ENCODE measurements at regions not wholly inside any gene's neighbourhood (a gene's known extent, or its start where the extent isn't known, plus 50 kb on each side); places are given as distances from the start of the nearest gene placed in this dataset.
A peak's percentile ranks its signal among the peaks of the same experiment; 100 is the strongest.
"Not testable (repeated sequence)": the region's sequence is repeated elsewhere in the genome, so short reads cannot be mapped to it uniquely, and the experiment has no call there.

DNA sequence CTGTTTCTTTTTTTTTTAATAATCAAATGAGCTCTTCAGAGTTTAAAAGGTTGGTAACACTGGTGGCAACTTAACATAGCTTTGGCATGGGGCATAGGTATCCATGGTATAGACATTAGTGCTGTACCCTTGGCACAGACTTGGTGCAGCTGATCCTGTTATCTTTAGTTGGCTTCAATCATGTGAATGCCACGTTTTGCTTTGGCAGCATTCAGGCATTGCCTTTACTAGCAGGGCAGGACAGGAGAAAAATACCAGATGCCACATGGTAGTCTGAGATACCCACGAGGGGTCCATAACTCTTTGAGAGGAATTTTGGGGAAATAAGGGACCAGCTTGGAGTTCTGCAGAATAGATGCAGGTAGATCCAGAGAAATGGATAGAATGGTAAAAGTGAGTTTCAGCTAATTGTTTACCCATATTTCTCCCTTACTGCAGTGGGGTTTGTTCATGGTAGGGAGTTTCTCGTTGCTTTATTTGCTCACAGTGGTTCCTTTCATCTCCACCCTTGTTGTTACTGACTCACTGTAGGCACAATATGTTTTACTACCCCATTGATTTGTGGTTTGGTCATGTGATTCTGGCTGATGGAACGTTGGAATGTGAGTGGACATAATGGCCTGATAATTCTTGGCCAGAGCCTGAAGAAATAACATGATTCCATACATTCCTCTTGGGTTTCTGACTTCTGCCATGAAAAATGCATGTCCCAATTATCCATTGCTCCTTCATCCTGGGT is 342.7 kb downstream of the GLUD2 start:
- peaks cover 49% of the 10 kb centered on the region for H3K9me3 Mint-ChIP-seq
- H3K27ac Mint-ChIP-seq = no peak overlapping the region
- peaks cover 5% of the 10 kb centered on the region for H3K4me1 Mint-ChIP-seq
- no peaks in the 10 kb centered on the region for H3K36me3 Mint-ChIP-seq
- TF ChIP-seq, protein P1, sequence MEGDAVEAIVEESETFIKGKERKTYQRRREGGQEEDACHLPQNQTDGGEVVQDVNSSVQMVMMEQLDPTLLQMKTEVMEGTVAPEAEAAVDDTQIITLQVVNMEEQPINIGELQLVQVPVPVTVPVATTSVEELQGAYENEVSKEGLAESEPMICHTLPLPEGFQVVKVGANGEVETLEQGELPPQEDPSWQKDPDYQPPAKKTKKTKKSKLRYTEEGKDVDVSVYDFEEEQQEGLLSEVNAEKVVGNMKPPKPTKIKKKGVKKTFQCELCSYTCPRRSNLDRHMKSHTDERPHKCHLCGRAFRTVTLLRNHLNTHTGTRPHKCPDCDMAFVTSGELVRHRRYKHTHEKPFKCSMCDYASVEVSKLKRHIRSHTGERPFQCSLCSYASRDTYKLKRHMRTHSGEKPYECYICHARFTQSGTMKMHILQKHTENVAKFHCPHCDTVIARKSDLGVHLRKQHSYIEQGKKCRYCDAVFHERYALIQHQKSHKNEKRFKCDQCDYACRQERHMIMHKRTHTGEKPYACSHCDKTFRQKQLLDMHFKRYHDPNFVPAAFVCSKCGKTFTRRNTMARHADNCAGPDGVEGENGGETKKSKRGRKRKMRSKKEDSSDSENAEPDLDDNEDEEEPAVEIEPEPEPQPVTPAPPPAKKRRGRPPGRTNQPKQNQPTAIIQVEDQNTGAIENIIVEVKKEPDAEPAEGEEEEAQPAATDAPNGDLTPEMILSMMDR (IDR thresholded peaks at IDR 0.05; ENCODE audit: unreplicated experiment) = no peak
- no peak for DNase-seq (ENCODE audit: low spot score in 2 of 2, unreplicated experiment in 2 of 2)
- H3K4me3 Mint-ChIP-seq = no peak overlapping the region
- no peaks in the 10 kb centered on the region for H3K27me3 Mint-ChIP-seq (ENCODE audit: low read depth)

DNA sequence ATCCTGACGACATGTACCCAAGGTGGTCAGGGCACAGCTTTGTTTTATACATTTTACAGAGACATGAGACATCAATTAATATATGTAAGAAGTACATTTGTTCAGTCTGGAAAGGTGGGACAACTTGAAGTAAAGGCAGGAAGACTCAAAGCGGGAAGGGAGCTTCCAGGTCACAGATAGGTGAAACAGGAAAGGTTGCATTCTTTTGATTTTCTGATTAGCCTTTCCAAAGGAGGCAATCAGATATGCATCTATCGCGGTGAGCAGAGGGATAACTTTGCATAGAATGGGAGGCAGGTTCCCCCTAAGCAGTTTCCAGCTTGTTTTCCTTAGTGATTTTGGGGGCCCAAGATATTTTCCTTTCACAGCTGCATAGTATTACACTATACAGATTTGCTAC is 358.4 kb downstream of the GLUD2 start:
- Mint-ChIP-seq H3K9me3 (peaks cover 39% of the 10 kb centered on the region), H3K27me3 (ENCODE audit: low read depth) (no peaks in the 10 kb centered on the region), H3K36me3 (no peaks in the 10 kb centered on the region), H3K4me3 (no peak overlapping the region), H3K4me1 (peaks cover 9% of the 10 kb centered on the region), H3K27ac (peak overlapping the region; percentile 59)
- TF ChIP-seq, protein P1 (IDR thresholded peaks at IDR 0.05; ENCODE audit: unreplicated experiment) = no peak
- DNase-seq (ENCODE audit: low spot score in 2 of 2, unreplicated experiment in 2 of 2) = no peak

DNA sequence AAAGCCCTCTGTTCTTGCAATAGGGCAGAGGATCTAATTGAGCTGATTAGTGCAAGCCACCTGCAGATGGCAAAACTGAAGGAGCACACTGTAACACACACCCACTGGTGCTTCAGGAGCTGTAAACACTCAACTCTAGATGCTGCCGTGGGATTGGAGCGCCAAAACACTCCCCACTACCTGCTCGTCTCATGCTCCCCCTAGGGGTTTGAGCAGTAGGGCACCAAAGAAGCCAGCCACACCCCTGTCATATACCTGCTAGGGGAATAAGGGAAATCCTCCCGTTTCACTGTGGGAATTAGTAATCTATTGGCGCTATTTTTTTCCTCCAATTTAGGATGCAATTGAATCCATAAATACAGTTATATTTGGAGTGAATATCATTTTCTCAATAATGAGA is 360.2 kb downstream of the GLUD2 start:
- H3K9me3 Mint-ChIP-seq = peaks cover 47% of the 10 kb centered on the region
- no peak overlapping the region for H3K27ac Mint-ChIP-seq
- H3K27me3 Mint-ChIP-seq (ENCODE audit: low read depth) = no peaks in the 10 kb centered on the region
- no peak overlapping the region for H3K4me3 Mint-ChIP-seq
- no peaks in the 10 kb centered on the region for H3K36me3 Mint-ChIP-seq
- peaks cover 9% of the 10 kb centered on the region for H3K4me1 Mint-ChIP-seq
- TF ChIP-seq, protein P1 (IDR thresholded peaks at IDR 0.05; ENCODE audit: unreplicated experiment) = no peak
- no peak for DNase-seq (ENCODE audit: low spot score in 2 of 2, unreplicated experiment in 2 of 2)

DNA sequence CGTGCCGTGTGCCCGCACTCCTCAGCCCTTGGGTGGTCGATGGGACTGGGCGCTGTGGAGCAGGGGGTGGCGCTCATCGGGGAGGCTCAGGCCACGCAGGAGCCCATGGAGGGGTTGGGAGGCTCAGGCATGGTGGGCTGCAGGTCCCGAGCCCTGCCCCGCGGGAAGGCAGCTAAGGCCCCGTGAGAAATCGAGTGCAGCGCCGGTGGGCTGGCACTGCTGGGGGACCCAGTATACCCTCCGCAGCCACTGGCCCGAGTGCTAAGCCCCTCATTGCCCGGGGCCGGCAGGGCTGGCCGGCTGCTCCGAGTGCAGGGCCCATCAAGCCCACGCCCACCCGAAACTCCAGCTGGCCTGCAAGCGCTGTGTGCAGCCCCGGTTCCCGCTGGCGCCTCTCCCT is 384.1 kb downstream of the GLUD2 start:
- H3K27ac Mint-ChIP-seq; H3K4me1 Mint-ChIP-seq; H3K27me3 Mint-ChIP-seq (ENCODE audit: low read depth); DNase-seq (ENCODE audit: low spot score in 2 of 2, unreplicated experiment in 2 of 2); H3K36me3 Mint-ChIP-seq; H3K4me3 Mint-ChIP-seq: not testable (repeated sequence)
- H3K9me3 Mint-ChIP-seq = peaks cover 52% of the 10 kb centered on the region

DNA sequence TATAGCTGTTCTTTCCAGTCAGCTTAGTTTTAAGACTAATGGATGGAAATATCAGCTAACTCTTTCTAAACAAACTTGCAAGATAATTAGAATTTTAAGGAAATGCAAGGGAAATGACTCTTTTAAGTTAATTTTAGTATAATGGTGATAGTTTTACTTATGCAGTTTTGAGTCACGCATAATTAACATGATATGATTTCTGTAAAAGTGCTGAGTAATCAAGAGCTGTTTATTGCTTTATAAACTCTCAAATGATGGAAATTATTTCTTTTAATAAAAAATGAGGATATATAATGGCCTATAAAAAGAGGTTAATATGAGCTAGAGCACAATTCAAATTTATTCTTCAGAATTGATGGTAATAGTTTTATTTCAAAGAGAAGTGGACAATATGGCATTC is 385.9 kb downstream of the GLUD2 start:
- H3K9me3 Mint-ChIP-seq = peaks cover 48% of the 10 kb centered on the region
- no peak for DNase-seq (ENCODE audit: low spot score in 2 of 2, unreplicated experiment in 2 of 2)
- no peaks in the 10 kb centered on the region for H3K36me3 Mint-ChIP-seq
- TF ChIP-seq, protein P1 (IDR thresholded peaks at IDR 0.05; ENCODE audit: unreplicated experiment) = no peak
- no peaks in the 10 kb centered on the region for H3K4me1 Mint-ChIP-seq
- H3K4me3 Mint-ChIP-seq = no peak overlapping the region
- H3K27me3 Mint-ChIP-seq (ENCODE audit: low read depth) = no peaks in the 10 kb centered on the region
- no peak overlapping the region for H3K27ac Mint-ChIP-seq

DNA sequence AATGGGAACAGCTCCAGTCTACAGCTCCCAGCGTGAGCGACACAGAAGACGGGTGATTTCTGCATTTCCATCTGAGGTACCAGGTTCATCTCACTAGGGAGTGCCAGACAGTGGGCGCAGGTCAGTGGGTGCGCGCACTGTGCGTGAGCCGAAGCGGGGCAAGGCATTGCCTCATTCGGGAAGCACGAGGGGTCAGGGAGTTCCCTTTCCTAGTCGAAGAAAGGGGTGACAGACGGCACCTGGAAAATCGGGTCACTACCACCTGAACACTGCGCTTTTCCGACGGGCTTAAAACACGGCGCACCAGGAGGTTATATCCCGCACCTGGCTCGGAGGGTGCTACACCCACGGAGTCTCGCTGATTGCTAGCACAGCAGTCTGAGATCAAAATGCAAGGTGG is 390.3 kb downstream of the GLUD2 start:
- not testable (repeated sequence) for H3K4me3 Mint-ChIP-seq; H3K4me1 Mint-ChIP-seq; H3K36me3 Mint-ChIP-seq; H3K27ac Mint-ChIP-seq; H3K27me3 Mint-ChIP-seq (ENCODE audit: low read depth); DNase-seq (ENCODE audit: low spot score in 2 of 2, unreplicated experiment in 2 of 2)
- H3K9me3 Mint-ChIP-seq = peaks cover 42% of the 10 kb centered on the region

DNA sequence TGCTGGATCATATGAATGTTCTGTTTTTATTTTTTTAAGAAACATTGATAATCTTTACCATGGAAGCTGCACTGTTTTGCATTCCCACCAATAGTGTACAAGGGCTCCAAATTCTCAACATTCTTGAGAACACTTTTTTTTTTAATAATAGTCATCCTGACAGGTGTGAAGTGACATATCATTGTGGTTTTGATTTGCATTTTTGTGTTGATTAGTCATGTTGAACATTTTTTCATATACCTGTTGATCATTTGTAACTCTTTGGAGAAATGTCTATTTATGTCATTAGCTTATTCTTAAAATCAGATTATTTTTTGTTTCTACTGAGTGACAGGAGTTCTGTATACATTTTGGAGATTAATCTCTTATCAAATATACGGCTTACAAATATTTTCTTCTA is 408.5 kb downstream of the GLUD2 start:
- no peaks in the 10 kb centered on the region for H3K36me3 Mint-ChIP-seq
- TF ChIP-seq, protein P1 (IDR thresholded peaks at IDR 0.05; ENCODE audit: unreplicated experiment) = no peak
- H3K27ac Mint-ChIP-seq = no peak overlapping the region

More for the DNA sequence above, 408.5 kb downstream of the GLUD2 start:
- peaks cover 27% of the 10 kb centered on the region for H3K9me3 Mint-ChIP-seq
- no peak for DNase-seq (ENCODE audit: low spot score in 2 of 2, unreplicated experiment in 2 of 2)
- H3K4me3 Mint-ChIP-seq = no peak overlapping the region
- no peaks in the 10 kb centered on the region for H3K4me1 Mint-ChIP-seq
- H3K27me3 Mint-ChIP-seq (ENCODE audit: low read depth) = no peaks in the 10 kb centered on the region

All from mesothelial cell of epicardium (in vitro differentiated cells).